RPMI7951 (cell line): ENCODE measurements at regions not wholly inside any gene's neighbourhood (a gene's known extent, or its start where the extent isn't known, plus 50 kb on each side); places are given as distances from the start of the nearest gene placed in this dataset.
A peak's percentile ranks its signal among the peaks of the same experiment; 100 is the strongest.
"Not testable (repeated sequence)": the region's sequence is repeated elsewhere in the genome, so short reads cannot be mapped to it uniquely, and the experiment has no call there.

ENCODE experiments used
- DNase-seq: peaks from one replicate; pipeline ENCODE4 v3.0.0-alpha.2; 2012; ENCODE audit warnings: low read depth

GRCh38 chr5:36523926-36524325, 82.5 kb upstream of the SLC1A3 start:
- DNase-seq, result no peak

GRCh38 chr5:36526537-36526936, 79.9 kb upstream of the SLC1A3 start:
- DNase-seq, result no peak

GRCh38 chr5:36528588-36528987, 77.8 kb upstream of the SLC1A3 start:
- DNase-seq, result no peak

- no peak for DNase-seq
Observed at GRCh38 chr5:36529142-36529541, 77.3 kb upstream of the SLC1A3 start.

- DNase-seq, result peak; percentile 43
Observed at GRCh38 chr5:36530215-36530614, 76.2 kb upstream of the SLC1A3 start.

GRCh38 chr5:36531401-36531800, 75.0 kb upstream of the SLC1A3 start:
- no peak for DNase-seq

- no peak for DNase-seq
Observed at GRCh38 chr5:36535378-36535777, 71.0 kb upstream of the SLC1A3 start.

- DNase-seq, result no peak
Observed at GRCh38 chr5:36535859-36536615, 70.4 kb upstream of the SLC1A3 start.

- DNase-seq, result no peak
Observed at GRCh38 chr5:36536616-36537005, 69.8 kb upstream of the SLC1A3 start.

GRCh38 chr5:36537724-36538123, 68.7 kb upstream of the SLC1A3 start:
- no peak for DNase-seq

- DNase-seq, result peak; percentile 59
Observed at GRCh38 chr5:36552651-36553393, 53.6 kb upstream of the SLC1A3 start.

GRCh38 chr5:36555035-36555434, 51.4 kb upstream of the SLC1A3 start:
- not testable (repeated sequence) for DNase-seq
